Neural crest cell (in vitro differentiated cells): ENCODE measurements at regions not wholly inside any gene's neighbourhood (a gene's known extent, or its start where the extent isn't known, plus 50 kb on each side); places are given as distances from the start of the nearest gene placed in this dataset.

Experiments
- DNase-seq: peaks from one replicate; pipeline ENCODE4 v3.0.0; 2021; ENCODE audit warnings: low read depth, mixed read lengths, low spot score
- H3K27ac Mint-ChIP-seq: one replicate; pipeline ENCODE4 v1.8.0; 2021; ENCODE audit warnings: mild to moderate bottlenecking, mixed read lengths; ENCODE audit not compliant: unreplicated experiment
- H3K27me3 Mint-ChIP-seq: 2 replicates; pipeline ENCODE4 v1.8.0; 2021; ENCODE audit warnings: low read depth, mild to moderate bottlenecking, mixed read lengths
- H3K36me3 Mint-ChIP-seq: 2 replicates; pipeline ENCODE4 v1.8.0; 2021; ENCODE audit warnings: low read depth, mild to moderate bottlenecking, mixed read lengths
- H3K4me1 Mint-ChIP-seq: 2 replicates; pipeline ENCODE4 v1.8.0; 2021; ENCODE audit warnings: mixed read lengths
- H3K4me3 Mint-ChIP-seq: one replicate; pipeline ENCODE4 v1.8.0; 2021; ENCODE audit warnings: mild to moderate bottlenecking, mixed read lengths
- H3K9me3 Mint-ChIP-seq: 2 replicates; pipeline ENCODE4 v1.8.0; 2021; ENCODE audit warnings: mixed read lengths
- CTCF ChIP-seq: fragments of 200-600 bp; sonication (generic); conservative IDR thresholded peaks from 2 replicates; pipeline ENCODE4 v1.5.0; 2021; ENCODE audit warnings: antibody characterized with exemption, mild to moderate bottlenecking

- no peaks in the 10 kb centered on the region for H3K36me3 Mint-ChIP-seq
- no peaks in the 10 kb centered on the region for H3K4me1 Mint-ChIP-seq
- H3K27ac Mint-ChIP-seq, result no peak overlapping the region
- H3K4me3 Mint-ChIP-seq, result no peak overlapping the region
- no peak for DNase-seq
- H3K9me3 Mint-ChIP-seq, result no peaks in the 10 kb centered on the region
- no peak for TF ChIP-seq CTCF
- H3K27me3 Mint-ChIP-seq, result no peaks in the 10 kb centered on the region
These were observed 1651.0 kb downstream of the NCAM2 start for GRCh38 chr21:22649246-22649645.

GRCh38 chr21:22650226-22650625 is 1652.0 kb downstream of the NCAM2 start:
- H3K9me3 Mint-ChIP-seq, result no peaks in the 10 kb centered on the region
- no peaks in the 10 kb centered on the region for H3K4me1 Mint-ChIP-seq
- TF ChIP-seq CTCF, result no peak
- H3K36me3 Mint-ChIP-seq, result no peaks in the 10 kb centered on the region
- no peaks in the 10 kb centered on the region for H3K27me3 Mint-ChIP-seq
- no peak overlapping the region for H3K4me3 Mint-ChIP-seq
- DNase-seq, result no peak
- H3K27ac Mint-ChIP-seq, result no peak overlapping the region

- no peak for TF ChIP-seq CTCF
- Mint-ChIP-seq H3K9me3 (no peaks in the 10 kb centered on the region), H3K4me3 (no peak overlapping the region), H3K36me3 (no peaks in the 10 kb centered on the region), H3K27ac (no peak overlapping the region), H3K4me1 (no peaks in the 10 kb centered on the region), H3K27me3 (no peaks in the 10 kb centered on the region)
- DNase-seq, result no peak
These were observed 1659.6 kb downstream of the NCAM2 start for GRCh38 chr21:22657781-22658180.

GRCh38 chr21:22670148-22670547 is 1671.9 kb downstream of the NCAM2 start:
- TF ChIP-seq CTCF, result no peak
- Mint-ChIP-seq H3K27me3 (no peaks in the 10 kb centered on the region), H3K27ac (no peak overlapping the region)

GRCh38 chr21:22679207-22679606 is 1681.0 kb downstream of the NCAM2 start:
- no peak for DNase-seq
- Mint-ChIP-seq H3K4me3 (no peak overlapping the region), H3K4me1 (no peaks in the 10 kb centered on the region), H3K36me3 (no peaks in the 10 kb centered on the region), H3K27ac (no peak overlapping the region), H3K9me3 (peaks cover 7% of the 10 kb centered on the region), H3K27me3 (no peaks in the 10 kb centered on the region)
- no peak for TF ChIP-seq CTCF

More at GRCh38 chr21:22670148-22670547, 1671.9 kb downstream of the NCAM2 start:
- Mint-ChIP-seq H3K36me3 (peaks cover 4% of the 10 kb centered on the region), H3K9me3 (peaks cover 16% of the 10 kb centered on the region), H3K4me1 (no peaks in the 10 kb centered on the region), H3K4me3 (no peak overlapping the region)
- no peak for DNase-seq

GRCh38 chr21:22691658-22692057 is 1693.4 kb downstream of the NCAM2 start:
- no peak for TF ChIP-seq CTCF
- no peak for DNase-seq
- peaks cover 2% of the 10 kb centered on the region for H3K36me3 Mint-ChIP-seq
- H3K9me3 Mint-ChIP-seq, result peaks cover 5% of the 10 kb centered on the region
- H3K27me3 Mint-ChIP-seq, result no peaks in the 10 kb centered on the region
- no peaks in the 10 kb centered on the region for H3K4me1 Mint-ChIP-seq
- no peak overlapping the region for H3K4me3 Mint-ChIP-seq
- no peak overlapping the region for H3K27ac Mint-ChIP-seq
